ENCODE measurements at regions not wholly inside any gene's neighbourhood (a gene's known extent, or its start where the extent isn't known, plus 50 kb on each side); places are given as distances from the start of the nearest gene placed in this dataset.

GRCh38 chr11:119803726-119804294 is 74.8 kb upstream of the NECTIN1 start:
- peaks cover 14% of the 10 kb centered on the region for H3K4me1 Mint-ChIP-seq (ENCODE audit: low read depth, unreplicated experiment)
- Histone ChIP-seq H3K79me2 (ENCODE audit: insufficient read depth, low read length) (no peaks in the 10 kb centered on the region), H3K4me1 (ENCODE audit: insufficient read depth, low read length) (no peaks in the 10 kb centered on the region), H2AFZ (ENCODE audit: low read depth, low read length) (no peak overlapping the region), H3K36me3 (ENCODE audit: insufficient read depth, low read length) (no peaks in the 10 kb centered on the region), H3K27ac (ENCODE audit: low read depth, low read length) (no peak overlapping the region), H3K9ac (ENCODE audit: low read length) (no peak overlapping the region), H3K4me3 (ENCODE audit: insufficient read depth, low read depth, low read length) (no peak overlapping the region), H4K20me1 (ENCODE audit: insufficient read depth, low read length) (no peaks in the 10 kb centered on the region), H3K27me3 (ENCODE audit: insufficient read depth, low read length) (peaks cover 3% of the 10 kb centered on the region), H3K9me3 (ENCODE audit: insufficient read depth, low read depth, low read length) (no peaks in the 10 kb centered on the region), H3K4me2 (ENCODE audit: low read length) (no peak overlapping the region)
- no peak overlapping the region for H3K4me3 Mint-ChIP-seq (ENCODE audit: unreplicated experiment)
- no peak for DNase-seq (ENCODE audit: low read depth)
- H3K27ac Mint-ChIP-seq (ENCODE audit: unreplicated experiment) = no peak overlapping the region
- no peak for FAIRE-seq
- peaks cover 76% of the 10 kb centered on the region for H3K27me3 Mint-ChIP-seq (ENCODE audit: low read depth, unreplicated experiment)
- H3K9me3 Mint-ChIP-seq (ENCODE audit: unreplicated experiment) = peaks cover 3% of the 10 kb centered on the region
- TF ChIP-seq EZH2 (IDR thresholded peaks at IDR 0.05; ENCODE audit: insufficient read depth, low read length) = no peak
- TF ChIP-seq CTCF (IDR thresholded peaks at IDR 0.05; ENCODE audit: insufficient read depth, low read depth, low read length) = no peak
- no peaks in the 10 kb centered on the region for H3K36me3 Mint-ChIP-seq (ENCODE audit: low read depth, unreplicated experiment)

- no peak overlapping the region for H2AFZ ChIP-seq (ENCODE audit: low read depth, low read length)
- no peaks in the 10 kb centered on the region for H3K36me3 ChIP-seq (ENCODE audit: insufficient read depth, low read length)
- no peak overlapping the region for H3K4me2 ChIP-seq (ENCODE audit: low read length)
- FAIRE-seq (no peak), DNase-seq (ENCODE audit: low read depth) (no peak)
- H3K4me1 Mint-ChIP-seq (ENCODE audit: low read depth, unreplicated experiment) = peaks cover 11% of the 10 kb centered on the region
- H3K9me3 Mint-ChIP-seq (ENCODE audit: unreplicated experiment) = peaks cover 3% of the 10 kb centered on the region
- no peak overlapping the region for H3K4me3 ChIP-seq (ENCODE audit: insufficient read depth, low read depth, low read length)
- no peaks in the 10 kb centered on the region for H4K20me1 ChIP-seq (ENCODE audit: insufficient read depth, low read length)
- H3K36me3 Mint-ChIP-seq (ENCODE audit: low read depth, unreplicated experiment) = no peaks in the 10 kb centered on the region
- no peak overlapping the region for H3K4me3 Mint-ChIP-seq (ENCODE audit: unreplicated experiment)
- H3K27ac Mint-ChIP-seq (ENCODE audit: unreplicated experiment) = no peak overlapping the region
- H3K27me3 Mint-ChIP-seq (ENCODE audit: low read depth, unreplicated experiment) = peaks cover 71% of the 10 kb centered on the region
- no peak overlapping the region for H3K9ac ChIP-seq (ENCODE audit: low read length)
- no peaks in the 10 kb centered on the region for H3K79me2 ChIP-seq (ENCODE audit: insufficient read depth, low read length)
- H3K27me3 ChIP-seq (ENCODE audit: insufficient read depth, low read length) = peaks cover 3% of the 10 kb centered on the region
- H3K27ac ChIP-seq (ENCODE audit: low read depth, low read length) = no peak overlapping the region
- no peaks in the 10 kb centered on the region for H3K4me1 ChIP-seq (ENCODE audit: insufficient read depth, low read length)
- no peak for TF ChIP-seq CTCF (IDR thresholded peaks at IDR 0.05; ENCODE audit: insufficient read depth, low read depth, low read length)
- no peak for TF ChIP-seq EZH2 (IDR thresholded peaks at IDR 0.05; ENCODE audit: insufficient read depth, low read length)
- no peaks in the 10 kb centered on the region for H3K9me3 ChIP-seq (ENCODE audit: insufficient read depth, low read depth, low read length)
Observed at GRCh38 chr11:119803139-119803538, 74.1 kb upstream of the NECTIN1 start.

- Histone ChIP-seq H3K4me3 (ENCODE audit: insufficient read depth, low read depth, low read length) (no peak overlapping the region), H3K79me2 (ENCODE audit: insufficient read depth, low read length) (no peaks in the 10 kb centered on the region), H4K20me1 (ENCODE audit: insufficient read depth, low read length) (no peaks in the 10 kb centered on the region), H3K9ac (ENCODE audit: low read length) (no peak overlapping the region), H3K27ac (ENCODE audit: low read depth, low read length) (no peak overlapping the region), H2AFZ (ENCODE audit: low read depth, low read length) (no peak overlapping the region), H3K36me3 (ENCODE audit: insufficient read depth, low read length) (no peaks in the 10 kb centered on the region), H3K4me1 (ENCODE audit: insufficient read depth, low read length) (no peaks in the 10 kb centered on the region), H3K27me3 (ENCODE audit: insufficient read depth, low read length) (no peaks in the 10 kb centered on the region), H3K4me2 (ENCODE audit: low read length) (no peak overlapping the region), H3K9me3 (ENCODE audit: insufficient read depth, low read depth, low read length) (no peaks in the 10 kb centered on the region)
- Mint-ChIP-seq H3K9me3 (ENCODE audit: unreplicated experiment) (peaks cover 3% of the 10 kb centered on the region), H3K4me1 (ENCODE audit: low read depth, unreplicated experiment) (peaks cover 11% of the 10 kb centered on the region), H3K36me3 (ENCODE audit: low read depth, unreplicated experiment) (no peaks in the 10 kb centered on the region), H3K27ac (ENCODE audit: unreplicated experiment) (no peak overlapping the region), H3K27me3 (ENCODE audit: low read depth, unreplicated experiment) (peaks cover 68% of the 10 kb centered on the region), H3K4me3 (ENCODE audit: unreplicated experiment) (no peak overlapping the region)
- FAIRE-seq (no peak), DNase-seq (ENCODE audit: low read depth) (no peak)
- no peak for TF ChIP-seq CTCF (IDR thresholded peaks at IDR 0.05; ENCODE audit: insufficient read depth, low read depth, low read length)
- no peak for TF ChIP-seq EZH2 (IDR thresholded peaks at IDR 0.05; ENCODE audit: insufficient read depth, low read length)
Observed at GRCh38 chr11:119802670-119803069, 73.7 kb upstream of the NECTIN1 start.

All from astrocyte (in vitro differentiated cells and primary cell).